H1 (cell line): ENCODE measurements at regions not wholly inside any gene's neighbourhood (a gene's known extent, or its start where the extent isn't known, plus 50 kb on each side); places are given as distances from the start of the nearest gene placed in this dataset.

Experiments used
- CTCF ChIA-PET: fragments of 300-600 bp; sonication (Branson Sonifier 250); formaldehyde crosslinking; loops from one replicate; lab custom pipeline; 2021; ENCODE audit not compliant: partially characterized antibody; lab: Charles Lee
- POLR2A ChIA-PET: fragments of 300-600 bp; sonication (Branson Sonifier 250); formaldehyde crosslinking; loops from one replicate; lab custom pipeline; 2021; ENCODE audit warnings: inconsistent platforms; ENCODE audit not compliant: partially characterized antibody; lab: Charles Lee
- DNase-seq, 2 experiments: peaks; one replicate each; pipeline versions ENCODE4 v3.0.0 to v3.0.0-alpha.2; 2010 to 2022; ENCODE audit warnings: low spot score in 2 of 2, low read depth in 1 of 2, mixed read lengths in 1 of 2
- FAIRE-seq: peaks from 2 replicates; lab custom pipeline; 2011; peaks lifted over from hg19 to GRCh38; lab: Jason Lieb, UNC
- H2AFZ ChIP-seq: 2 replicates; pipeline ENCODE4 v1.8.1; 2012; ENCODE audit warnings: low read length, inconsistent platforms
- H2AK5ac ChIP-seq: 2 replicates; pipeline ENCODE4 v1.6.1; 2013; ENCODE audit warnings: low read depth, low read length
- H2BK120ac ChIP-seq: replicated peaks from 2 replicates; pipeline ENCODE3; 2013; ENCODE audit warnings: low read depth, low read length, inconsistent platforms
- H2BK12ac ChIP-seq: 2 replicates; pipeline ENCODE4 v1.6.1; 2013; ENCODE audit warnings: low read depth, low read length
- H2BK15ac ChIP-seq: 2 replicates; pipeline ENCODE4 v1.6.1; 2013; ENCODE audit warnings: low read length
- H2BK20ac ChIP-seq: 2 replicates; pipeline ENCODE4 v1.6.1; 2013; ENCODE audit warnings: low read length
- H2BK5ac ChIP-seq: 2 replicates; pipeline ENCODE4 v1.6.1; 2013; ENCODE audit warnings: low read depth, low read length
- H3K14ac ChIP-seq: 2 replicates; pipeline ENCODE4 v1.6.1; 2013; ENCODE audit warnings: inconsistent platforms; ENCODE audit not compliant: insufficient read length
- H3K18ac ChIP-seq: 2 replicates; pipeline ENCODE4 v1.6.1; 2013; ENCODE audit warnings: low read length; ENCODE audit errors: extremely low read depth
- H3K23ac ChIP-seq: 2 replicates; pipeline ENCODE4 v1.6.1; 2013; ENCODE audit warnings: inconsistent platforms; ENCODE audit not compliant: insufficient read length
- H3K23me2 ChIP-seq: 2 replicates; pipeline ENCODE4 v1.6.1; 2013; ENCODE audit warnings: low read depth, low read length
- H3K27ac ChIP-seq: 2 replicates; pipeline ENCODE4 v1.6.1; 2011; ENCODE audit warnings: low read depth, low read length, inconsistent platforms
- H3K27me3 ChIP-seq, 4 experiments: replicated peaks in 1 of 4; 1 replicate in 1 of 4; 2 replicates in 3 of 4; pipeline versions ENCODE4 v1.6.1 to v1.8.1; 2011 to 2013; ENCODE audit warnings: low read length in 3 of 4, mild to moderate bottlenecking in 3 of 4, inconsistent platforms in 2 of 4, mixed read lengths in 2 of 4, moderate library complexity in 1 of 4; ENCODE audit not compliant: control insufficient read depth in 3 of 4, insufficient read depth in 3 of 4; ENCODE audit errors: extremely low read depth in 1 of 4
- H3K36me3 ChIP-seq, 4 experiments: 2 replicates each; pipeline versions ENCODE4 v1.6.1 to v1.8.1; 2011 to 2013; ENCODE audit warnings: mild to moderate bottlenecking in 4 of 4, low read length in 3 of 4, moderate library complexity in 2 of 4, control low read depth in 1 of 4, inconsistent platforms in 1 of 4; ENCODE audit not compliant: insufficient read depth in 4 of 4, control insufficient read depth in 2 of 4
- H3K4ac ChIP-seq: replicated peaks from 2 replicates; pipeline ENCODE3; 2013; ENCODE audit warnings: low read length, low read depth, mixed read lengths, inconsistent platforms; ENCODE audit not compliant: insufficient read length
- H3K4me1 ChIP-seq, 4 experiments: replicated peaks in 1 of 4; 1 replicate in 1 of 4; 2 replicates in 3 of 4; pipeline versions ENCODE4 v1.6.1 to v1.8.1; 2011 to 2013; ENCODE audit warnings: low read length in 3 of 4, inconsistent platforms in 2 of 4, mixed read lengths in 1 of 4; ENCODE audit not compliant: insufficient read depth in 4 of 4, control insufficient read depth in 3 of 4
- H3K4me2 ChIP-seq, 2 experiments: 2 replicates each; pipeline versions ENCODE4 v1.6.1 to v1.8.1; 2011 to 2013; ENCODE audit warnings: low read depth in 2 of 2, low read length in 2 of 2, control low read depth in 1 of 2, inconsistent platforms in 1 of 2, mild to moderate bottlenecking in 1 of 2; ENCODE audit not compliant: insufficient read depth in 1 of 2
- H3K4me3 ChIP-seq, 4 experiments: fragments of 200-600, 300-600 bp in 1 of 4; sonication (generic), shearing (Covaris generic), sonication (Bioruptor Twin) in 1 of 4; 2 replicates each; pipeline versions ENCODE4 v1.5.1 to v1.8.1; 2011 to 2016; ENCODE audit warnings: low read length in 4 of 4, low read depth in 3 of 4, control low read depth in 2 of 4, inconsistent platforms in 2 of 4, mild to moderate bottlenecking in 2 of 4, mixed read lengths in 1 of 4, moderate library complexity in 1 of 4; ENCODE audit not compliant: insufficient read depth in 2 of 4; ENCODE audit errors: extremely low read depth in 1 of 4
- H3K56ac ChIP-seq: replicated peaks from 2 replicates; pipeline ENCODE3; 2013; ENCODE audit warnings: low read depth, mild to moderate bottlenecking, mixed read lengths, low read length, inconsistent platforms; ENCODE audit not compliant: insufficient read length
- H3K79me1 ChIP-seq: 2 replicates; pipeline ENCODE4 v1.6.1; 2013; ENCODE audit warnings: low read depth, low read length, control low read depth
- H3K79me2 ChIP-seq, 2 experiments: 2 replicates each; pipeline versions ENCODE4 v1.6.1 to v1.8.1; 2012 to 2013; ENCODE audit warnings: low read length in 2 of 2, mild to moderate bottlenecking in 2 of 2, inconsistent platforms in 1 of 2; ENCODE audit not compliant: insufficient read depth in 2 of 2, control insufficient read depth in 1 of 2
- H3K9ac ChIP-seq, 4 experiments: replicated peaks in 1 of 4; 1 replicate in 1 of 4; 2 replicates in 3 of 4; pipeline versions ENCODE4 v1.6.1 to v1.8.1; 2011 to 2013; ENCODE audit warnings: low read depth in 3 of 4, low read length in 3 of 4, control low read depth in 2 of 4, mild to moderate bottlenecking in 2 of 4, moderate library complexity in 2 of 4, inconsistent platforms in 1 of 4; ENCODE audit errors: extremely low read depth in 1 of 4
- H3K9me3 ChIP-seq, 2 experiments: 2 replicates each; pipeline versions ENCODE4 v1.6.1 to v1.8.1; 2012 to 2013; ENCODE audit warnings: mild to moderate bottlenecking in 2 of 2, moderate library complexity in 2 of 2, control low read depth in 1 of 2, inconsistent platforms in 1 of 2, low read depth in 1 of 2, low read length in 1 of 2, mixed read lengths in 1 of 2; ENCODE audit not compliant: insufficient read depth in 2 of 2
- H4K20me1 ChIP-seq, 2 experiments: replicated peaks in 1 of 2; 2 replicates each; pipeline versions ENCODE3 to v1.8.1; 2011 to 2013; ENCODE audit warnings: inconsistent platforms in 2 of 2, low read length in 2 of 2, mild to moderate bottlenecking in 1 of 2; ENCODE audit not compliant: insufficient read depth in 2 of 2, control insufficient read depth in 1 of 2
- H4K5ac ChIP-seq: 2 replicates; pipeline ENCODE4 v1.6.1; 2013; ENCODE audit warnings: low read length, low read depth, mixed read lengths, inconsistent platforms; ENCODE audit not compliant: insufficient read length
- H4K8ac ChIP-seq: 2 replicates; pipeline ENCODE4 v1.8.0; 2013; ENCODE audit warnings: mild to moderate bottlenecking, moderate library complexity, low read length, inconsistent platforms; ENCODE audit not compliant: insufficient read depth; ENCODE audit errors: extremely low read depth
- H4K91ac ChIP-seq: replicated peaks from 2 replicates; pipeline ENCODE3; 2013; ENCODE audit warnings: low read length, mixed read lengths, inconsistent platforms; ENCODE audit not compliant: insufficient read length
- ATF2 ChIP-seq: IDR thresholded peaks from 2 replicates; pipeline ENCODE4 v1.6.1; 2012; ENCODE audit warnings: low read length, inconsistent platforms
- CTCF ChIP-seq, 3 experiments: IDR thresholded peaks; 1 replicate in 2 of 3; 2 replicates in 1 of 3; pipeline versions ENCODE4 v1.5.1 to v1.6.1; 2011; ENCODE audit warnings: low read length in 3 of 3, mild to moderate bottlenecking in 3 of 3, inconsistent platforms in 2 of 3, low read depth in 1 of 3, moderate library complexity in 1 of 3; ENCODE audit not compliant: insufficient read depth in 1 of 3; ENCODE audit errors: control extremely low read depth in 1 of 3
- E2F6 ChIP-seq: IDR thresholded peaks from 2 replicates; pipeline ENCODE4 v1.6.1; 2012; ENCODE audit warnings: inconsistent platforms
- FOSL1 ChIP-seq: IDR thresholded peaks from 2 replicates; pipeline ENCODE4 v1.6.1; 2011; ENCODE audit warnings: mild to moderate bottlenecking, low read depth, low read length, moderate library complexity; ENCODE audit not compliant: insufficient read depth
- GABPA ChIP-seq: IDR thresholded peaks from 2 replicates; pipeline ENCODE4 v1.6.1; 2011; ENCODE audit warnings: mild to moderate bottlenecking, low read length, moderate library complexity, borderline replicate concordance; ENCODE audit not compliant: insufficient read depth
- KDM4A ChIP-seq: IDR thresholded peaks from one replicate; pipeline ENCODE4 v1.7.1; 2012; ENCODE audit warnings: low read depth, mild to moderate bottlenecking, moderate library complexity, low read length, inconsistent platforms; ENCODE audit not compliant: severe bottlenecking
- MAFK ChIP-seq: IDR thresholded peaks from 2 replicates; pipeline ENCODE4 v1.6.1; 2012; ENCODE audit warnings: low read depth, mild to moderate bottlenecking, improper control_type of control experiment, low read length
- PHF8 ChIP-seq: fragments of 200-600 bp; sonication (generic); conservative IDR thresholded peaks from 2 replicates; pipeline ENCODE4 v1.7.1; 2012; ENCODE audit warnings: low read depth, mild to moderate bottlenecking, inconsistent platforms, low read length, moderate library complexity
- ZNF274 ChIP-seq: IDR thresholded peaks from 2 replicates; pipeline ENCODE4 v1.7.0; 2012; ENCODE audit warnings: low read length, borderline replicate concordance; ENCODE audit errors: extremely low read depth
- WGBS, 2 experiments: shearing (Covaris generic) in 1 of 2; methylation state at CpG; one replicate each; pipeline versions ENCODE4 v1.1.6 to v1.1.7; 2013 to 2015; ENCODE audit warnings: low lambda C conversion rate in 2 of 2, mixed read lengths in 2 of 2, inconsistent platforms in 1 of 2, low coverage in 1 of 2, missing lambda C conversion rate in 1 of 2; ENCODE audit not compliant: insufficient replicate concordance in 2 of 2, insufficient coverage in 1 of 2, insufficient read length in 1 of 2; ENCODE audit errors: extremely low coverage in 1 of 2, missing lambda C conversion rate in 1 of 2; 5-methylcytosine and 5-hydroxymethylcytosine counted together

GRCh38 chr3:35079403-35079802 lies 559.9 kb upstream of the ARPP21 start:
- Histone ChIP-seq H3K9ac (no peak overlapping the region), H3K79me1 (no peaks in the 10 kb centered on the region), H3K9me3 (no peaks in the 10 kb centered on the region), H2BK15ac (no peak overlapping the region), H2AFZ (no peak overlapping the region), H3K14ac (no peak overlapping the region), H3K79me2 (no peaks in the 10 kb centered on the region), H4K5ac (no peak overlapping the region), H4K20me1 (no peaks in the 10 kb centered on the region), H3K18ac (no peak overlapping the region), H3K27me3 (no peaks in the 10 kb centered on the region), H2BK5ac (no peak overlapping the region), H3K23ac (no peak overlapping the region), H3K56ac (no peak overlapping the region), H3K4me2 (no peak overlapping the region), H3K4me1 (no peaks in the 10 kb centered on the region), H3K36me3 (no peaks in the 10 kb centered on the region), H3K4ac (no peak overlapping the region), H2BK120ac (no peak overlapping the region), H3K4me3 (no peak overlapping the region), H2AK5ac (no peak overlapping the region), H4K8ac (no peak overlapping the region), H3K27ac (no peak overlapping the region), H4K91ac (no peak overlapping the region), H2BK12ac (no peak overlapping the region), H3K23me2 (no peaks in the 10 kb centered on the region), H2BK20ac (no peak overlapping the region)
- no peak for FAIRE-seq
- DNase-seq, result no peak
- ChIA-PET CTCF (no interaction called here), POLR2A (no interaction called here)
- 93% methylated on average over 1 of the region's 1 CpG; no CpG with 5 or more reads in 1 of the 2 experiments for WGBS, 2 experiments
- no peak for TF ChIP-seq ZNF274
- TF ChIP-seq KDM4A, result no peak
- TF ChIP-seq FOSL1, result no peak
- no peak for TF ChIP-seq ATF2
- TF ChIP-seq E2F6, result no peak
- no peak for TF ChIP-seq MAFK
- TF ChIP-seq CTCF (IDR thresholded peaks at IDR 0.05; ENCODE audit: control extremely low read depth in 1 of 3, insufficient read depth in 1 of 3, low read depth in 1 of 3, low read length in 3 of 3), result no peak
- TF ChIP-seq GABPA, result no peak
- no peak for TF ChIP-seq PHF8
